Activated CD8-positive, alpha-beta memory T cell treated with anti-CD3 and anti-CD28 coated beads, Interleukin-2, amount 50 U/mL, for 24 hours (primary cell): ENCODE measurements at regions not wholly inside any gene's neighbourhood (a gene's known extent, or its start where the extent isn't known, plus 50 kb on each side); places are given as distances from the start of the nearest gene placed in this dataset.

ENCODE experiments used
- DNase-seq: peaks from one replicate; pipeline ENCODE4 v3.0.0-alpha.2; 2020; ENCODE audit errors: extremely low read depth

GRCh38 chr6:15735567-15736265, 72.9 kb upstream of the DTNBP1 start:
- no peak for DNase-seq

- DNase-seq, result no peak
Observed at GRCh38 chr6:15734118-15734897, 71.5 kb upstream of the DTNBP1 start.

- DNase-seq, result no peak
Observed at GRCh38 chr6:15730922-15731321, 68.1 kb upstream of the DTNBP1 start.

GRCh38 chr6:15730442-15730841, 67.6 kb upstream of the DTNBP1 start:
- no peak for DNase-seq

GRCh38 chr6:15722731-15723130, 59.9 kb upstream of the DTNBP1 start:
- DNase-seq, result no peak

- DNase-seq, result no peak
Observed at GRCh38 chr6:15716889-15717288, 54.1 kb upstream of the DTNBP1 start.

- DNase-seq, result no peak
Observed at GRCh38 chr6:15715851-15716250, 53.0 kb upstream of the DTNBP1 start.

- no peak for DNase-seq
Observed at GRCh38 chr6:15715060-15715459, 52.2 kb upstream of the DTNBP1 start.

GRCh38 chr6:15714658-15715057, 51.8 kb upstream of the DTNBP1 start:
- DNase-seq, result no peak

GRCh38 chr6:15713325-15713724, 50.5 kb upstream of the DTNBP1 start:
- no peak for DNase-seq

- no peak for DNase-seq
Observed at GRCh38 chr6:15712797-15713196, 50.0 kb upstream of the DTNBP1 start.
